ENCODE measurements at regions not wholly inside any gene's neighbourhood (a gene's known extent, or its start where the extent isn't known, plus 50 kb on each side); places are given as distances from the start of the nearest gene placed in this dataset.

GRCh38 chr12:111219440-111219839, 149.5 kb downstream of the PHETA1 start:
- Histone ChIP-seq H3K9ac (ENCODE audit: low read length) (no peak overlapping the region), H3K4me3 (replicated peaks in 1 of 2; ENCODE audit: low read depth in 1 of 2, low read length in 2 of 2) (no peak overlapping the region), H3K79me2 (ENCODE audit: insufficient read depth, low read length) (no peaks in the 10 kb centered on the region), H3K4me1 (ENCODE audit: control insufficient read depth in 1 of 2, insufficient read depth in 2 of 2, low read length in 2 of 2) (no peaks in the 10 kb centered on the region), H3K9me2 (ENCODE audit: insufficient read depth) (no peaks in the 10 kb centered on the region), H4K20me1 (ENCODE audit: insufficient read depth) (no peaks in the 10 kb centered on the region), H3K4me2 (ENCODE audit: low read length) (no peak overlapping the region), H3K27me3 (ENCODE audit: insufficient read depth, low read length) (peaks cover 40% of the 10 kb centered on the region), H3K9me3 (ENCODE audit: control insufficient read depth in 1 of 2, insufficient read depth in 1 of 2, low read depth in 1 of 2, low read length in 2 of 2) (no peaks in the 10 kb centered on the region), H3K36me3 (ENCODE audit: control insufficient read depth in 1 of 2, insufficient read depth in 2 of 2, low read length in 2 of 2) (no peaks in the 10 kb centered on the region), H3K27ac (ENCODE audit: low read depth, low read length) (no peak overlapping the region), H2AFZ (ENCODE audit: low read depth, low read length, poor library complexity, severe bottlenecking) (no peak overlapping the region)
- intact Hi-C loops (cut with micrococcal nuclease), result no loop called here
- no TSS peak for BruUV-seq (replicated peaks)
- TF ChIP-seq EZH2 (IDR thresholded peaks at IDR 0.05) (no peak), EGR1 (IDR thresholded peaks at IDR 0.05; ENCODE audit: low read depth) (no peak), CBX3 (IDR thresholded peaks at IDR 0.05; ENCODE audit: low read depth) (no peak), CEBPB (IDR thresholded peaks at IDR 0.05; ENCODE audit: low read depth) (no peak), REST (IDR thresholded peaks at IDR 0.05; ENCODE audit: low read depth) (no peak), CTCF (IDR thresholded peaks at IDR 0.05 in 2 of 3, conservative IDR thresholded peaks at IDR 0.05 in 1 of 3; ENCODE audit: borderline replicate concordance in 1 of 3, insufficient read depth in 1 of 3, low read depth in 2 of 3, low read length in 2 of 3) (no peak), JUND (IDR thresholded peaks at IDR 0.05) (no peak)
- ChIA-PET CTCF (no interaction called here), POLR2A (no interaction called here), RAD21 (ENCODE audit: low non-redundant PET in 1 of 2, low total read pairs in 2 of 2, uncharacterized antibody in 2 of 2, unreplicated experiment in 2 of 2) (no interaction called here)
- no peak for DNase-seq (ENCODE audit: low read depth, low spot score)
- ATAC-seq, result no peak
